ENCODE measurements at regions not wholly inside any gene's neighbourhood (a gene's known extent, or its start where the extent isn't known, plus 50 kb on each side); places are given as distances from the start of the nearest gene placed in this dataset.

DNA sequence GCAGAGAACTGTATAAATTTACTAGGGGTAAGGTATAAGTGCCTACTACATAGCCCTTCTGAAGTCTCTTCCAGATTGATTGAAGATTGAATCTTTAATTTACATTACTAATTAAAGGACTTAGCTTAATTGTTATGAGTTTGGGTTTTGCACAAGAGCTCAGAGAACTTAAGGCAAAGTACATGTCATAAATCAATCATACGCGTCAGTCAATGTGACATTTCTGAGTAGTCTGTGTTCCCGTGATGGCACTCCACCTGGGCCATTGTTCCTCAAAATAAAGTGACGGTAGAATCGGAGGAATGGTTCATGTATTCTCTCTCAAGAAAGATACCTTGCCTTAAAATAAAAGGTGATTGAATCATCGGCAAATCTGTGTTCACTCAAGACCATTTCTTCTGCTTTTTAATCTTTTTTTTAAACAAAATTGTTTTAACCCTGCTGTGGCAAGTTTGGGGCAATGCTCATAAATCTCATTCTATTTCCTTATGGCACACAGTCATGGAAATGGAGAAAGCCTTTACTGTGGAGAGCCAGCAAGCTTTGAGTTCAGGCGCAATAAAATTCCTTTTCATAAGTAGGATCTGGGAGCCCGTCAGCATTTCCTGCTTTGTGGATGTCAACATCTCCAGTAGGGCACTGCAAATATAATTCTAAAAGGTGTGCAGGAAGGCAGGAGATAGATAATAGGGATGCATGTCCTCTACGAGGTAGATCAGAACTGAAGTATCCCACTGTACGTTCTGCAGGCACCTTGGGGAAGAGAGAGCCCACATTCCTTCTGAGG is 427.4 kb downstream of the GATA3 start:
- no peak overlapping the region for H3K4me3 ChIP-seq (replicated peaks; ENCODE audit: insufficient read depth, low read length)
- no peak overlapping the region for H3K27ac ChIP-seq (replicated peaks)
- DNase-seq (ENCODE audit: low read depth in 1 of 2, low spot score in 1 of 2) = no peak
- no peaks in the 10 kb centered on the region for H3K27me3 ChIP-seq (ENCODE audit: insufficient read depth, poor library complexity, severe bottlenecking)
- TF ChIP-seq, protein P1, sequence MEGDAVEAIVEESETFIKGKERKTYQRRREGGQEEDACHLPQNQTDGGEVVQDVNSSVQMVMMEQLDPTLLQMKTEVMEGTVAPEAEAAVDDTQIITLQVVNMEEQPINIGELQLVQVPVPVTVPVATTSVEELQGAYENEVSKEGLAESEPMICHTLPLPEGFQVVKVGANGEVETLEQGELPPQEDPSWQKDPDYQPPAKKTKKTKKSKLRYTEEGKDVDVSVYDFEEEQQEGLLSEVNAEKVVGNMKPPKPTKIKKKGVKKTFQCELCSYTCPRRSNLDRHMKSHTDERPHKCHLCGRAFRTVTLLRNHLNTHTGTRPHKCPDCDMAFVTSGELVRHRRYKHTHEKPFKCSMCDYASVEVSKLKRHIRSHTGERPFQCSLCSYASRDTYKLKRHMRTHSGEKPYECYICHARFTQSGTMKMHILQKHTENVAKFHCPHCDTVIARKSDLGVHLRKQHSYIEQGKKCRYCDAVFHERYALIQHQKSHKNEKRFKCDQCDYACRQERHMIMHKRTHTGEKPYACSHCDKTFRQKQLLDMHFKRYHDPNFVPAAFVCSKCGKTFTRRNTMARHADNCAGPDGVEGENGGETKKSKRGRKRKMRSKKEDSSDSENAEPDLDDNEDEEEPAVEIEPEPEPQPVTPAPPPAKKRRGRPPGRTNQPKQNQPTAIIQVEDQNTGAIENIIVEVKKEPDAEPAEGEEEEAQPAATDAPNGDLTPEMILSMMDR (IDR thresholded peaks at IDR 0.05; ENCODE audit: insufficient read depth, low read length) = no peak
- TF ChIP-seq, protein P2, sequence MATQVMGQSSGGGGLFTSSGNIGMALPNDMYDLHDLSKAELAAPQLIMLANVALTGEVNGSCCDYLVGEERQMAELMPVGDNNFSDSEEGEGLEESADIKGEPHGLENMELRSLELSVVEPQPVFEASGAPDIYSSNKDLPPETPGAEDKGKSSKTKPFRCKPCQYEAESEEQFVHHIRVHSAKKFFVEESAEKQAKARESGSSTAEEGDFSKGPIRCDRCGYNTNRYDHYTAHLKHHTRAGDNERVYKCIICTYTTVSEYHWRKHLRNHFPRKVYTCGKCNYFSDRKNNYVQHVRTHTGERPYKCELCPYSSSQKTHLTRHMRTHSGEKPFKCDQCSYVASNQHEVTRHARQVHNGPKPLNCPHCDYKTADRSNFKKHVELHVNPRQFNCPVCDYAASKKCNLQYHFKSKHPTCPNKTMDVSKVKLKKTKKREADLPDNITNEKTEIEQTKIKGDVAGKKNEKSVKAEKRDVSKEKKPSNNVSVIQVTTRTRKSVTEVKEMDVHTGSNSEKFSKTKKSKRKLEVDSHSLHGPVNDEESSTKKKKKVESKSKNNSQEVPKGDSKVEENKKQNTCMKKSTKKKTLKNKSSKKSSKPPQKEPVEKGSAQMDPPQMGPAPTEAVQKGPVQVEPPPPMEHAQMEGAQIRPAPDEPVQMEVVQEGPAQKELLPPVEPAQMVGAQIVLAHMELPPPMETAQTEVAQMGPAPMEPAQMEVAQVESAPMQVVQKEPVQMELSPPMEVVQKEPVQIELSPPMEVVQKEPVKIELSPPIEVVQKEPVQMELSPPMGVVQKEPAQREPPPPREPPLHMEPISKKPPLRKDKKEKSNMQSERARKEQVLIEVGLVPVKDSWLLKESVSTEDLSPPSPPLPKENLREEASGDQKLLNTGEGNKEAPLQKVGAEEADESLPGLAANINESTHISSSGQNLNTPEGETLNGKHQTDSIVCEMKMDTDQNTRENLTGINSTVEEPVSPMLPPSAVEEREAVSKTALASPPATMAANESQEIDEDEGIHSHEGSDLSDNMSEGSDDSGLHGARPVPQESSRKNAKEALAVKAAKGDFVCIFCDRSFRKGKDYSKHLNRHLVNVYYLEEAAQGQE (IDR thresholded peaks at IDR 0.05; ENCODE audit: insufficient replicate concordance, low read depth) = no peak
- TF ChIP-seq POLR2AphosphoS5 (IDR thresholded peaks at IDR 0.05; ENCODE audit: low read depth) (no peak), GABPA (IDR thresholded peaks at IDR 0.05; ENCODE audit: low read depth) (no peak), SPI1 (IDR thresholded peaks at IDR 0.05; ENCODE audit: borderline replicate concordance, low read depth) (no peak)

DNA sequence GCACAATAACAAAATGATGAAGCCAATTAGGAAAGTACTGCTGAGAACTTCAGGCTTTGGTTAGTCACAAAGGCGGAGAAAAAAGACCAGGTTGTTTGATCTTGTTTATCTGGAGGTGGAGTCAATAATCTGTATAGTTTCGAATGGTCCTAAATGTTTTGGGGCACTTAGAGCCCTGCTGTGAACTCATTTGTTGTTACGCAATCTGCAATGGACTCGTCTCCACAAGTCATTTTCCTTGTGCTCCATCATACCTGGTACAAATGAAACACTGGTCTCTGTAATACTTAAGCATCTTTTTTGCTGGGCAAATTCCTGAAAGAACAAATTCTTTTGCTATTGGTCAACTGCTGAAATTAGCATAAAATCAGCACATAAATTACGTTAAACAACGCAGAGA is 430.5 kb downstream of the GATA3 start:
- no peak overlapping the region for H3K4me3 ChIP-seq (replicated peaks; ENCODE audit: insufficient read depth, low read length)
- no peak overlapping the region for H3K27ac ChIP-seq (replicated peaks)
- TF ChIP-seq SPI1 (IDR thresholded peaks at IDR 0.05; ENCODE audit: borderline replicate concordance, low read depth) (no peak), GABPA (IDR thresholded peaks at IDR 0.05; ENCODE audit: low read depth) (no peak), POLR2AphosphoS5 (IDR thresholded peaks at IDR 0.05; ENCODE audit: low read depth) (no peak)
- TF ChIP-seq, protein P1 (IDR thresholded peaks at IDR 0.05; ENCODE audit: insufficient read depth, low read length) = no peak
- TF ChIP-seq, protein P2 (IDR thresholded peaks at IDR 0.05; ENCODE audit: insufficient replicate concordance, low read depth) = no peak
- no peak for DNase-seq (ENCODE audit: low read depth in 1 of 2, low spot score in 1 of 2)
- no peaks in the 10 kb centered on the region for H3K27me3 ChIP-seq (ENCODE audit: insufficient read depth, poor library complexity, severe bottlenecking)

DNA sequence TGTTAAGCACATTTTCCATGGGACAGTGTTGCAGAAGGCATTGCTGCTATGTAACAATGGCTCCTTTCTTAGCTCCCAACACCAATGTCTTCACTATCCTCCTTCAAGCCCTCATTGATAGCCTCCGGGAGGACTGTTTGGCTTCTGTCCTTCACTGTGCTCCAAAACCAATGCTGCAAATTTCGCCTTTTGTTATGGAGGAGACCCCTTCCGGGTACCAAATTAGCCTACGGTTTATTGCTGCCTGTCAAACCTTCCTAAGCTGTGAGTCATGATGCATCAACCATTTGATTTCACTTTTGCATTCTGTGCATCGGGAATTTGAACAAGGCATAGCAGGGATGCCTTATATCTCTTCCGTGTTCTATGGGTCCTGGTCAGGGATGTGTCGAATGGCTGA is 432.9 kb downstream of the GATA3 start:
- DNase-seq (ENCODE audit: low read depth in 1 of 2, low spot score in 1 of 2) = no peak
- Histone ChIP-seq H3K27me3 (ENCODE audit: insufficient read depth, poor library complexity, severe bottlenecking) (no peaks in the 10 kb centered on the region), H3K27ac (replicated peaks) (no peak overlapping the region), H3K4me3 (replicated peaks; ENCODE audit: insufficient read depth, low read length) (no peak overlapping the region)
- TF ChIP-seq, protein P1 (IDR thresholded peaks at IDR 0.05; ENCODE audit: insufficient read depth, low read length) = no peak
- TF ChIP-seq SPI1 (IDR thresholded peaks at IDR 0.05; ENCODE audit: borderline replicate concordance, low read depth) = no peak
- TF ChIP-seq POLR2AphosphoS5 (IDR thresholded peaks at IDR 0.05; ENCODE audit: low read depth) = no peak
- TF ChIP-seq GABPA (IDR thresholded peaks at IDR 0.05; ENCODE audit: low read depth) = no peak
- TF ChIP-seq, protein P2 (IDR thresholded peaks at IDR 0.05; ENCODE audit: insufficient replicate concordance, low read depth) = no peak

Measured in HL-60 (cell line).